WI38 (cell line): ENCODE measurements at regions not wholly inside any gene's neighbourhood (a gene's known extent, or its start where the extent isn't known, plus 50 kb on each side); places are given as distances from the start of the nearest gene placed in this dataset.

ENCODE experiments used
- H3K4me3 ChIP-seq: 2 replicates; pipeline ENCODE4 v1.5.1; 2011; ENCODE audit warnings: low read depth, mild to moderate bottlenecking, control low read depth, low read length
- TF ChIP-seq, protein P1 (sequence below): IDR thresholded peaks from 2 replicates; pipeline ENCODE4 v1.5.1; 2012; ENCODE audit warnings: low read depth, mild to moderate bottlenecking, control low read depth, low read length

DNA sequence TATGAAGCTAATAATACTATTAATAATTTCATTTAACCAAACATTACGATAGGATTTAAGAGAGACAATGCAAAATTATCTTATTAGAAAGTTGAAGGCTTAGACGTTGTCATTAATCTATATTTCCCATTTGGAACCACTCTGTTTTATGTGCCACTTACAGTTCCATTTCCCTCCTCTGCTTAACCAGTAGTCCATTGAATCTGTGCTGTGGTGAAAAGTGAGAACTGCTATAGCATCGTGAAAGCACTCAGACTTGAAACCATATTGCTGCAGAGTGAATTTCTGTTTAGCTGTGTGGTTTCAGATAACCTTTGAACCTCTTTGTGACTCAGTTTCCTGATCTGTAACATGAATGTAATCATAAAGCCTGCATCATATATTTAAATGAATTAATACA, 2304.5 kb downstream of the MAT2B start:
- H3K4me3 ChIP-seq, result no peak overlapping the region
- TF ChIP-seq, protein P1, sequence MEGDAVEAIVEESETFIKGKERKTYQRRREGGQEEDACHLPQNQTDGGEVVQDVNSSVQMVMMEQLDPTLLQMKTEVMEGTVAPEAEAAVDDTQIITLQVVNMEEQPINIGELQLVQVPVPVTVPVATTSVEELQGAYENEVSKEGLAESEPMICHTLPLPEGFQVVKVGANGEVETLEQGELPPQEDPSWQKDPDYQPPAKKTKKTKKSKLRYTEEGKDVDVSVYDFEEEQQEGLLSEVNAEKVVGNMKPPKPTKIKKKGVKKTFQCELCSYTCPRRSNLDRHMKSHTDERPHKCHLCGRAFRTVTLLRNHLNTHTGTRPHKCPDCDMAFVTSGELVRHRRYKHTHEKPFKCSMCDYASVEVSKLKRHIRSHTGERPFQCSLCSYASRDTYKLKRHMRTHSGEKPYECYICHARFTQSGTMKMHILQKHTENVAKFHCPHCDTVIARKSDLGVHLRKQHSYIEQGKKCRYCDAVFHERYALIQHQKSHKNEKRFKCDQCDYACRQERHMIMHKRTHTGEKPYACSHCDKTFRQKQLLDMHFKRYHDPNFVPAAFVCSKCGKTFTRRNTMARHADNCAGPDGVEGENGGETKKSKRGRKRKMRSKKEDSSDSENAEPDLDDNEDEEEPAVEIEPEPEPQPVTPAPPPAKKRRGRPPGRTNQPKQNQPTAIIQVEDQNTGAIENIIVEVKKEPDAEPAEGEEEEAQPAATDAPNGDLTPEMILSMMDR, result no peak

- TF ChIP-seq, protein P1, result no peak
- no peak overlapping the region for H3K4me3 ChIP-seq
Measured at GRCh38 chr5:165829504-165829903, 2324.1 kb downstream of the MAT2B start.

DNA sequence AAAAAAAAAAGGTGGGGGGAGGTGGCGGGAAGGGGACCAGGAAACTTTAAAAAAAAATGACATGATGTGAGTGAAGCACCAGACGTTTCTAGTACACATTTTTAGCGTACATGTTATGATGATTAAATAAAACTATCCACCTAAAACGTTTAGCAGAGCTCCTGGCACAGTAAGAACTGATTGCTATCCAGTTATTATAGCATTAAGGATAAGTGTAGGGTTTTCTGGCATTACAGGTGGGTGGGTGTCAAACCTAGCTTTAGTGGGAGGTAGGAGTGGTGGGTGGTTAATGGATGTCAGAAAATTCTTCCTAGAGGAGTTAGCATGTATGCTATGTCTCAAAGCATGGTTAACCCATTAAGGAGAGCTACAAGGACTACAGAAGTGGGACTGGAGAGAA, 2329.5 kb downstream of the MAT2B start:
- TF ChIP-seq, protein P1, result no peak
- H3K4me3 ChIP-seq, result no peak overlapping the region

DNA sequence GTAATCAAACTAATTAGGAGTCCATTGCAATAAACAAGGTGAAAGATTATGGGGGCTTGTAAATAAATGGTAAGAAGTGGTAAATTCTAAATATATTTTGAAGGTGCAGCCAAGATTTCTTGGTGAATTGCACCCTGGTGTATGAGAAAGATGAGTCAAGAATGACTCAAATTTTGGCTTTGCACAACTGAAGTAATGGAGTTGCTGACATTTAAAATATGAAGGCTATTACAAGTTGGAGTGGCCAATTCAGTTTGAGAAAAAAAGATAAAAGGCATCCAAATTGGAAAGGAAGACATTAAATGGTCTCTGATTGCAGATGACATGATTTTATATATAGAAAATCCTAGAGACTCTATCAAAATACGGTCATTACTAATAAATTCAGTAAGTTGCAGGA, 2330.6 kb downstream of the MAT2B start:
- H3K4me3 ChIP-seq, result no peak overlapping the region

GRCh38 chr5:165837286-165837685, 2331.9 kb downstream of the MAT2B start:
- no peak overlapping the region for H3K4me3 ChIP-seq
- TF ChIP-seq, protein P1, result no peak

More for the DNA sequence above, 2330.6 kb downstream of the MAT2B start:
- TF ChIP-seq, protein P1, result no peak

DNA sequence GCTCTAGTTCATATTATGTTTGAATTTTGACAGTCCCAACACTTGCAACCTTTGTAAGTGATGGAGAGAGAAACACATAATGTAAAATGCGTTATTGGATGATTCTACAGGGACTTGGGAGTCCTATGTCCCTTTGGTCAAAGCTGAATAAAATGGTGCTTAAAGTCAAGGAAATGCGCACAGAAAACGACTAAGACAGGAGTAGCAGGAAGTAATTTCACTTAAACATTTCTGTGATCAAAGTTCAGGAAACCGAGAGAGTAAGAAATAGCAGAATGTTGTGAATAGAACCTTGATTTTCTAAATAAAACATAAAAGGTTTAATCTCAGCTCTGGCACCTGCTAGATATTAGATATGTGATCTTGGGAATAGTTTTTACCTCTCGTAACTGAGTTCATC, 2339.2 kb downstream of the MAT2B start:
- no peak overlapping the region for H3K4me3 ChIP-seq
- TF ChIP-seq, protein P1, result no peak

GRCh38 chr5:165858118-165858517, 2352.7 kb downstream of the MAT2B start:
- TF ChIP-seq, protein P1, result no peak
- no peak overlapping the region for H3K4me3 ChIP-seq
